GM12872 (cell line): ENCODE measurements at regions not wholly inside any gene's neighbourhood (a gene's known extent, or its start where the extent isn't known, plus 50 kb on each side); places are given as distances from the start of the nearest gene placed in this dataset.
A peak's percentile ranks its signal among the peaks of the same experiment; 100 is the strongest.

ENCODE experiments used
- TF ChIP-seq, protein P1 (sequence below): IDR thresholded peaks from 3 replicates; pipeline ENCODE4 v1.5.1; 2011; ENCODE audit warnings: low read depth, mild to moderate bottlenecking, low read length, moderate library complexity; ENCODE audit not compliant: insufficient read depth

DNA sequence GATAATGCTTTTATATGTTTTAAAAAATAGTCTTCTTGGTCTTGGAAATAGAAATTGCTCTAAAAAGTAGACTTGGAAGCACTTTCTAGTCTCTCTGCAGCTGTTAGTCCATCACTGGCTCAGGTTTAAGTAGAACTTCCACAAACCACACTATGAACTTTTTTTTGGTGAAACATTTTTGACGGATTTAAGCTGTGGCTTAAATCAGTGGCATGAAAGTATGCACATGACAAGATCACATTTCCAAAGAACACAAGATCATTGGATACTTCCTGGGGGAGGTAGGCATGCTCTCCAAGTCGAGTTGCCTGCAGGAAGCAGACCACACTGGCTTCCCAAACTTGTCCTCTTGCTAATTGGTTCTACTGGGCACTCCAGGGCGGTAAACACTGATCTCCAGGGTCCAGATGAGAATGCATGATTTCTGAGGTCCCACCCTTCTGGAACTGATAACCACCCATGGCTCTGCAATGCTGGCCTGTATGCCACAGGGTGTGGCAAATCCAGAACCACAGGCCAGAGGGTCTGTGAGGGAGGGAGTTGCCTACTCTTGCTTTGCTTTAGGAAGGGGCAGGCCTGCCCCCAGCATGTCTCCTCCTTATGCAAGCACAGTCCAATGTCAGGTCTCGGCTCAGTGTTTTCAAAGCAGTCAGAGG, 331.9 kb upstream of the SFRP2 start:
- TF ChIP-seq, protein P1, sequence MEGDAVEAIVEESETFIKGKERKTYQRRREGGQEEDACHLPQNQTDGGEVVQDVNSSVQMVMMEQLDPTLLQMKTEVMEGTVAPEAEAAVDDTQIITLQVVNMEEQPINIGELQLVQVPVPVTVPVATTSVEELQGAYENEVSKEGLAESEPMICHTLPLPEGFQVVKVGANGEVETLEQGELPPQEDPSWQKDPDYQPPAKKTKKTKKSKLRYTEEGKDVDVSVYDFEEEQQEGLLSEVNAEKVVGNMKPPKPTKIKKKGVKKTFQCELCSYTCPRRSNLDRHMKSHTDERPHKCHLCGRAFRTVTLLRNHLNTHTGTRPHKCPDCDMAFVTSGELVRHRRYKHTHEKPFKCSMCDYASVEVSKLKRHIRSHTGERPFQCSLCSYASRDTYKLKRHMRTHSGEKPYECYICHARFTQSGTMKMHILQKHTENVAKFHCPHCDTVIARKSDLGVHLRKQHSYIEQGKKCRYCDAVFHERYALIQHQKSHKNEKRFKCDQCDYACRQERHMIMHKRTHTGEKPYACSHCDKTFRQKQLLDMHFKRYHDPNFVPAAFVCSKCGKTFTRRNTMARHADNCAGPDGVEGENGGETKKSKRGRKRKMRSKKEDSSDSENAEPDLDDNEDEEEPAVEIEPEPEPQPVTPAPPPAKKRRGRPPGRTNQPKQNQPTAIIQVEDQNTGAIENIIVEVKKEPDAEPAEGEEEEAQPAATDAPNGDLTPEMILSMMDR: no peak

DNA sequence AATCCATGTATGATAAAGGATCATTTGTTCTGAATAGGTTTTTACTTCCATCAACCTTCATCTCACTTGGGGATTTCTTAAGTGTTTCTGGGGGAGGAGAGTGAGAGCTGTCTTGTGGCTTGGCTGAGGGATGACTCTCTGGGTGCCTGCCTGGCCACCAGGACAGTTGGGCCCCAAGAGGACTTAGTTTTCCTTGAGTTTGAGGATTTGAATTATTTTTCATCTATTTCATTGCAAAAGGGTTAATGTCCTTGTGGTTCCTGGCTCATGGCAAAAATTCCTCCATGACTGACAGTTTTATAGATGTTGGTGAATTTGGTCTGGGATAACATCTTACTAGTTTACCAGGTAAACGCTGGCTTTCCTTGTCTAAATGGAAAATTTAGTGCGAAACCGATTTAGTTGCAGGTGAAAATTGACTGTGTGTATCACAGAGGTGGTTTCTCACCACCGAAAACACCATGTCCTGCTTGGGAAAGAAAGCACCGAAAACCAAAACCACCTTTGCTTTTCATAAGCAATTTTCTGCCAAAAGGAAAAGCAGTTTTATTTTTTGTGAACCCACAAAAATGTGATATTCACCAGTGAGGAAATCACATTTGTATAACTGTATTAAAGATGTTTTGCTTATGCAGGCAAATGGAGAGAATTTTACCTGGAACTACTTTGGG, 331.3 kb upstream of the SFRP2 start:
- TF ChIP-seq, protein P1: no peak

DNA sequence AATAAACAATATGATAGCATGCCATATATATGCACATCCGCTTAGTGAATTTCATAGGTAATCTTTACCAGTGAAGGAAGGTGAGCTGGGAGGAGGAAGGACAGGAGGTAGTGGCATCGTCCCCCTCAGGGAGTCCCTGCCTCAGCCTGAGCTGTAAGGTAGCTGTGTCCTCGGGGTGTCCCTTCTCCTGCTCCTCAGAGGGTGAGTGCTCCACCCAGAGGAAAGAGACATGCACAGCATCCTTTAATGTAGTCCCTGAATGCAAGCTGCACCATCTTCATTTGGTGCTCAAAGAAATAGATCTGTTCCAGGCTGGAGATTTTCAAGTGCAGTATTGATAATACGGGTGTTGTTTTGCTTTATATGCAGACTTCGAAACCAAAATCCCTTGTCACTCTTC, 330.4 kb upstream of the SFRP2 start:
- TF ChIP-seq, protein P1: peak; percentile 44; the same call in 2 of the 3 replicates

DNA sequence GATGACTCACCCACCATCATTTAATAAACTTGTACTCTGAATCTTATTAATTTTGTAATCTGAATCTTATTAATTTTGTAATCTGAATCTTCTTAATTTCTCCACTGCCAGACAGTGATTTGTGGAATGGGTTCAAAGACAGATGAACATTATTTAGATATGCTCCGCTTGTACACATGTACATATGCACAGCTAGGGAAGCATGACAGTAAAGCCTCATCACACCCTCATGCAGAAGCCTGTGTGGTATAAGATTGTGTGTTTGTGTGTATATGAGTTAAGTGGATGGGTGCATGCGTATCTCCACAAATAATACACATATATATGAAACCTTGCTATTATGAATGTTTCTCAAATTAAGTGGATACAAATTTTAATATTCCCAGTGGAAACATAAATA, 318.5 kb upstream of the SFRP2 start:
- TF ChIP-seq, protein P1: no peak

DNA sequence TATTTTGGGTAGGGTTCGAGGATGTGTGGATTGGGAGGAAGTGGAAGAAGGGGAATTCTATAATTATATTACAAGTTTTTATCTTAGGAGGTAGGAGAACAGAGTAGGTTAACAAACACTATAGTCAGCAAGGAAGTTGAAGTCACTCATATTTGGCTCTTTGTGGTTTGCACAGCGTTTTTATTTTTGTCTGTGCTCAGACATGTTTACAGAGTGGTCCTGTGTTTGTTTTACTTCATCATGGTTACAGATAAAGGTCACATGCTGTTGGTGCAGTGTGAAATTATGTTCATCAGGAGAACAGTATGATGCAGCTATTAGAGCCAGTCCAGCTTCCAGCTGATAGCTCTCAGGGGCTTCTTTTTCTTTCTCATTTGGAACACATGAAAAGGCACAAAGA, 299.9 kb upstream of the SFRP2 start:
- TF ChIP-seq, protein P1: no peak

DNA sequence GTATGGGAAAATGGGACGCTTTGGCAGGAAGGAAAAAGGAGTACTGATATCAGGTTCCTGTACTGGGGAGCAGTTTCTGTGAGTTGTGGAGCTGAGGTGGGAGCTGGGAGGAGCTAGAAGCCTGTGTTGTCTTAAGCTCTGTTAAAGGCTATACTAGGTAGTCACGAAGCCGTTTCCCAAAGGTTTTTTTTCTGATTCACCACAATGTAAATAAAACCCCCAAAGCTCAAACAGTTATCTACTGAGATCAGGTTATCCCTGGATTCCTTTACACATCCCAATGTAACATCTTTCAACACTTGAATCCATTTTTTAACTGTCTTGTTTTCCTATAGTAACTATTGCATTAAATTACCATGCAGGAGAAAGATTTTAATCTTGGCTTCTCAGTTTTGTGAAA, 297.4 kb upstream of the SFRP2 start:
- TF ChIP-seq, protein P1: no peak

DNA sequence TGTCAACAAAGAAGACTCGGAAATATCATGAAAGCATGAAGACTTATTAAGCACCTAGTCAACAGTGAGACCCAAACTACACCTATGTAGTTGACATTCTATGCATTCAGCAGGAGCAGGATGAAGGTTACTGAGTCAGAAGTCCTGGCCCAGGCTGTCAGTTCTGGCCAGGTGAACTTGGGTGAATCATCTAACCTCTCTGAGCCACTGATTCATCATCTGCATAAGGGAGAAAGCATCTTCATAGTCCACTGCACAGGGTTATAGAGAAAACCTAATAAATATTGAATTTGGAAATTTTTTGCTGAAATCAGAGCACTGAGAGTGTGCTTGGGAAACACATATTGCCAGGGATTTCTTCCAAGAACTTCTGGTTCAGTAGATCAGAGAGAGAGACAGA, 296.0 kb upstream of the SFRP2 start:
- TF ChIP-seq, protein P1: no peak
